ENCODE measurements at regions not wholly inside any gene's neighbourhood (a gene's known extent, or its start where the extent isn't known, plus 50 kb on each side); places are given as distances from the start of the nearest gene placed in this dataset.

- Histone ChIP-seq H3K4me2 (replicated peaks; ENCODE audit: low read depth, low read length, poor library complexity, severe bottlenecking) (no peak overlapping the region), H2AFZ (ENCODE audit: insufficient read depth, low read depth, low read length, poor library complexity, severe bottlenecking) (no peak overlapping the region), H3K27ac (ENCODE audit: low read length in 2 of 2) (no peak overlapping the region), H3K4me3 (ENCODE audit: control extremely low read depth in 1 of 5, extremely low read depth in 1 of 5, insufficient read depth in 1 of 5, low read depth in 2 of 5, low read length in 4 of 5) (no peak overlapping the region), H3K4me1 (ENCODE audit: control insufficient read depth in 2 of 2, insufficient read depth in 2 of 2, low read length in 2 of 2) (no peaks in the 10 kb centered on the region), H4K20me1 (ENCODE audit: control insufficient read depth, insufficient read depth, low read length, poor library complexity, severe bottlenecking) (no peaks in the 10 kb centered on the region), H3K9me3 (ENCODE audit: control extremely low read depth in 1 of 3, control insufficient read depth in 2 of 3, insufficient read depth in 1 of 3, low read length in 2 of 3) (no peaks in the 10 kb centered on the region), H3K36me3 (replicated peaks in 1 of 2; ENCODE audit: control extremely low read depth in 1 of 2, control insufficient read depth in 1 of 2, extremely low read depth in 1 of 2, insufficient read depth in 2 of 2, low read length in 1 of 2) (no peaks in the 10 kb centered on the region), H3K27me3 (replicated peaks in 1 of 4; ENCODE audit: control extremely low read depth in 1 of 4, control insufficient read depth in 3 of 4, insufficient read depth in 4 of 4, low read length in 3 of 4) (no peaks in the 10 kb centered on the region), H3K9ac (ENCODE audit: low read length) (no peak overlapping the region), H3K79me2 (ENCODE audit: control insufficient read depth, insufficient read depth, low read length) (no peaks in the 10 kb centered on the region)
- peaks cover 3% of the 10 kb centered on the region for H3K9me3 Mint-ChIP-seq (ENCODE audit: insufficient read depth)
- DNase-seq: no peak
- ChIA-PET POLR2A (no interaction called here), CTCF (no interaction called here)
- no peak for TF ChIP-seq EZH2 (IDR thresholded peaks at IDR 0.05; ENCODE audit: borderline replicate concordance, insufficient read depth, low read depth, low read length, poor library complexity, severe bottlenecking)
- TF ChIP-seq, protein P1, sequence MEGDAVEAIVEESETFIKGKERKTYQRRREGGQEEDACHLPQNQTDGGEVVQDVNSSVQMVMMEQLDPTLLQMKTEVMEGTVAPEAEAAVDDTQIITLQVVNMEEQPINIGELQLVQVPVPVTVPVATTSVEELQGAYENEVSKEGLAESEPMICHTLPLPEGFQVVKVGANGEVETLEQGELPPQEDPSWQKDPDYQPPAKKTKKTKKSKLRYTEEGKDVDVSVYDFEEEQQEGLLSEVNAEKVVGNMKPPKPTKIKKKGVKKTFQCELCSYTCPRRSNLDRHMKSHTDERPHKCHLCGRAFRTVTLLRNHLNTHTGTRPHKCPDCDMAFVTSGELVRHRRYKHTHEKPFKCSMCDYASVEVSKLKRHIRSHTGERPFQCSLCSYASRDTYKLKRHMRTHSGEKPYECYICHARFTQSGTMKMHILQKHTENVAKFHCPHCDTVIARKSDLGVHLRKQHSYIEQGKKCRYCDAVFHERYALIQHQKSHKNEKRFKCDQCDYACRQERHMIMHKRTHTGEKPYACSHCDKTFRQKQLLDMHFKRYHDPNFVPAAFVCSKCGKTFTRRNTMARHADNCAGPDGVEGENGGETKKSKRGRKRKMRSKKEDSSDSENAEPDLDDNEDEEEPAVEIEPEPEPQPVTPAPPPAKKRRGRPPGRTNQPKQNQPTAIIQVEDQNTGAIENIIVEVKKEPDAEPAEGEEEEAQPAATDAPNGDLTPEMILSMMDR (IDR thresholded peaks at IDR 0.05): no peak
- no peaks in the 10 kb centered on the region for H3K27me3 Mint-ChIP-seq
- intact Hi-C loops (cut with micrococcal nuclease): no loop called here
- no peak overlapping the region for H3K4me3 Mint-ChIP-seq
- ATAC-seq (ENCODE audit: low read depth): no peak
- no peaks in the 10 kb centered on the region for H3K4me1 Mint-ChIP-seq
- no CpG with 5 or more reads among the region's 2 CpGs for WGBS (ENCODE audit: insufficient coverage)
- no peak overlapping the region for H3K27ac Mint-ChIP-seq
Measured at GRCh38 chr4:123876671-123877101, 480.1 kb downstream of the SPRY1 start.

DNA sequence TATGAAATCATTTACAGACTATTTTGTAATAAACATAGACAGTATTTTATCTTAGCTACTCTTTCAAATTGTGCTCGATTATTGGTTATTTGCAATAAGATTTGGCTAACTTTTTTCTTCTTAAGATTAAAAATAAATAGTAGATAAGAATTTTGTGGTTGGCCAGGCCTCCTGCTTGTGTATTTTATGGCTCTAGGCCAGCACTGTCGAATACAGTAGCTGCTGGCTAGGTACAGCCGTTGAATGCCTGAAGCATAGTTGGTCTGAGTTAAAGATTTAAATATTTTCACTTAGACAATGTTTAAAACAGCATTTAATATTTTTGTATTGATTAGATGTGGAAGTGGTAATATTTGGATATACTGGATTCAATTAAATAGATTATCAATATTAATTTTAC is 481.0 kb downstream of the SPRY1 start:
- Histone ChIP-seq H3K9ac (ENCODE audit: low read length) (no peak overlapping the region), H3K36me3 (replicated peaks in 1 of 2; ENCODE audit: control extremely low read depth in 1 of 2, control insufficient read depth in 1 of 2, extremely low read depth in 1 of 2, insufficient read depth in 2 of 2, low read length in 1 of 2) (no peaks in the 10 kb centered on the region), H3K27ac (ENCODE audit: low read length in 2 of 2) (no peak overlapping the region), H3K27me3 (replicated peaks in 1 of 4; ENCODE audit: control extremely low read depth in 1 of 4, control insufficient read depth in 3 of 4, insufficient read depth in 4 of 4, low read length in 3 of 4) (no peaks in the 10 kb centered on the region), H3K4me2 (replicated peaks; ENCODE audit: low read depth, low read length, poor library complexity, severe bottlenecking) (no peak overlapping the region), H3K4me1 (ENCODE audit: control insufficient read depth in 2 of 2, insufficient read depth in 2 of 2, low read length in 2 of 2) (no peaks in the 10 kb centered on the region), H3K9me3 (ENCODE audit: control extremely low read depth in 1 of 3, control insufficient read depth in 2 of 3, insufficient read depth in 1 of 3, low read length in 2 of 3) (no peaks in the 10 kb centered on the region), H2AFZ (ENCODE audit: insufficient read depth, low read depth, low read length, poor library complexity, severe bottlenecking) (no peak overlapping the region), H4K20me1 (ENCODE audit: control insufficient read depth, insufficient read depth, low read length, poor library complexity, severe bottlenecking) (no peaks in the 10 kb centered on the region), H3K79me2 (ENCODE audit: control insufficient read depth, insufficient read depth, low read length) (no peaks in the 10 kb centered on the region), H3K4me3 (ENCODE audit: control extremely low read depth in 1 of 5, extremely low read depth in 1 of 5, insufficient read depth in 1 of 5, low read depth in 2 of 5, low read length in 4 of 5) (no peak overlapping the region)
- no peak overlapping the region for H3K4me3 Mint-ChIP-seq
- H3K27me3 Mint-ChIP-seq: no peaks in the 10 kb centered on the region
- TF ChIP-seq, protein P1 (IDR thresholded peaks at IDR 0.05): no peak
- TF ChIP-seq EZH2 (IDR thresholded peaks at IDR 0.05; ENCODE audit: borderline replicate concordance, insufficient read depth, low read depth, low read length, poor library complexity, severe bottlenecking): no peak
- peaks cover 3% of the 10 kb centered on the region for H3K9me3 Mint-ChIP-seq (ENCODE audit: insufficient read depth)
- CTCF ChIA-PET: no interaction called here
- no CpG with 5 or more reads among the region's 3 CpGs for WGBS (ENCODE audit: insufficient coverage)
- no peak overlapping the region for H3K27ac Mint-ChIP-seq
- ATAC-seq (ENCODE audit: low read depth) (no peak), DNase-seq (no peak)
- POLR2A ChIA-PET: no interaction called here
- intact Hi-C loops (cut with micrococcal nuclease): no loop called here
- no peaks in the 10 kb centered on the region for H3K4me1 Mint-ChIP-seq

Measured in B cell (primary cell).